Activated T-cell treated with anti-CD3 and anti-CD28 coated beads, Interleukin-2, amount 50 U/mL, for 48 hours (primary cell): ENCODE measurements at regions not wholly inside any gene's neighbourhood (a gene's known extent, or its start where the extent isn't known, plus 50 kb on each side); places are given as distances from the start of the nearest gene placed in this dataset.

Experiments
- DNase-seq, 2 experiments: peaks; one replicate each; pipeline ENCODE4 v3.0.0-alpha.2; 2020

DNA sequence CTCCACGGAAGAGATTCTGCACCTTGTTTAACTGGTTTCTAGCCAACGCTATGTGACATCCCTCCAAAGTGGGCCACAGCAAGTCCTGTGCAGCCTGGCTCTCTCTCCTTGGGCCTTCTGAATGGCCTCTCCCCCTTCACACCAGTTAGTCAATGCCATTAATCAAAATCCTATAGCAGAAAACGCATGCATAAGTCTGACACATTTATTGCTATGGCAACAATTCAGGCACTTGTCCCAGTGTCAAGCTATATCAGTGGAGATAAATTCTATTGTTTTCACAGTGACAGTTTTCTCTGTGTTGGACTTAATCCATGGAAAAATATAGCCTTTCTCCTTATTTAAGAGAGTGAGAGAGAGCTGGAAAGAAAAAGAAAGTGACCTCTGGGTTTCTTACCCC is 87.2 kb upstream of the TOX3 start:
- no peak for DNase-seq

DNA sequence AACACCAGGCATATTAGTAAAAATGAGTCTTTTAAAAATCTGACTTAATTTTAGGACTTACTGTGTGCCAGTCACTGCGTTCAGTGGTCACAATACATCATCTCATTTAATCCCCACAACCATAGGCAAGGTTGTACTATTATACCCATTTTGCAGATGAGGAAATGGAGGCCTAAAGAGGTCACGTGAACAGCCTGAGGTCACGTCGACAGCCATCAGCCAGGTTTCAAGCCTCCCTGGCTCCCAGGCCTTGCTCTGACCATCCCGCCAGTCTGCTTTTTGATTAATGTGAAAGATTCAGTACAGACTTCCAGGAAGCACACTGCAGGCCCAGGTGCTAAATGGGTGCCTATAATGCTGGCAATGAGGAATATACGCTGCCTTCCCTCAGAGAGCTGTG is 86.3 kb upstream of the TOX3 start:
- DNase-seq: no peak

DNA sequence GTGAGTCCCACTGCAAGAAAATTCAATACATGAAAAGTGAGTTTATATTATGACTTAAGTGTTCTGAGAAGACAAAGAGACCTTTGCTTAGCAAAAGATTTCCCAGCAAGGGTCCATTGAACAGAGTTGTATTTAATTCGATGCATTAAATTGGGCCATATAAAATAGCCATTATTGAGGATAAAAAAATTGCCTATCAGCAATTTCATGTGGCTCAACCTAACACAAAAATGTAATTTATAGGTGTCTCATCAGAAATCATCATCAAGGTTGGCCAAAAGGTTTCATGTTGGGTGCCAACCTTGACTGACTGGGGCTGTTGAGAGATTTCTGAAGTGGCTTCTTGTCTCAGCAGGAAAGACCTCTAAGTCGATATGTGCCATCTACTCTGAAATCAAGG is 84.8 kb upstream of the TOX3 start:
- no peak for DNase-seq

DNA sequence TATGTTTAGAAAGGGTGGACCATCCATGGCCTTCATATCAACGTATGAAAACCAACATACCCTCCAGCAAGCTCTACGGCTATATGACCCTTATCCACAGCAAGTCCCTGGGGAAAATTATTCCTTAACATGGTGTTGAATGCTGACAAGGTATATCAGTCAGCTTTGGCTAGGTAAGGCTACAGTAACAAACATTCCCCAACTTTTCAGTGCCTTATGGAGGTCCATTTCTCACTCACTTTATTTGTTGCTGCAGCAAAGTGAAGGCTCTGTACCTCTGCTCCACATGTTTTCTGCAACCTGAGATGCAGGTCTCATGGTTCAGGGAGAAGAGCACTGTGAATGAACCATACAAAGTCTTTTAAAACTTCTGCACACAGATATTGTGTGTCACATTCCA is 83.8 kb upstream of the TOX3 start:
- DNase-seq: no peak

DNA sequence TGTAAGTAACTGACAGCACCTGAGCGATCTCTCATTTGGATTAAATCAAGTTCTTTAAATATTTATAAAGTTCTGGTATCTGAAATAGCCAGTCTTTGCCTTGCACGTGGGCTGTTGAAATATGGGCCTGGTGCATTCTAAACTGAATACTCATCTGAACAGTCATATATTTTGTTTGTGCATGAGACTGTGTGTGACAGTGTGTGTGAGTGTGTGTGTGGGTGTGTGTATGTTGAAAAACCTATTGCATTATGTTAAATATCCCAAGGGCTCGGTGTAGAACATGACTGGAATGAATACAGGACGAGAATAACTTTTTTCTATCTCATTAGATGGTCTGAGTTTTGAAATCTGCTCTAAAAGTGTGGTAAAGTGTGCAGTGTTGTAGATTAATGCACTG is 82.4 kb upstream of the TOX3 start:
- no peak for DNase-seq

DNA sequence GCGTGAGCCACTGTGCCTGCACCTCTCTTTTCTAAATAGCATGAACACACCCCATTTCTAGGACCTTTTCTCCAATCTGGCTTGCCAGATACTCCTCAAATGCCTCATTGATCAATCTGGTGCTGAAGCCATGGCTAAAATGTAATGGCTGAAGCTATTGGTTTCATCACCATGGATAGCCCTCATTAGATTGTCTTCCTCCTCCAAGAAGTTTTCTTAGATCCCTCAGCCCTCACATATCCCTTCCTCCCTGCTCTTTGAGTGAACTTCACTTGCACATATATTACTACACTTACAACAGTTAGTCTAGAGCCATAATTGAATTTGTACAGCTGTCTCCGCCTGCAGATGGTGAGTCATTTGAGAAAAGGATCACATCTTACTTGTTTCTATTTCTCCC is 77.9 kb upstream of the TOX3 start:
- DNase-seq: no peak

DNA sequence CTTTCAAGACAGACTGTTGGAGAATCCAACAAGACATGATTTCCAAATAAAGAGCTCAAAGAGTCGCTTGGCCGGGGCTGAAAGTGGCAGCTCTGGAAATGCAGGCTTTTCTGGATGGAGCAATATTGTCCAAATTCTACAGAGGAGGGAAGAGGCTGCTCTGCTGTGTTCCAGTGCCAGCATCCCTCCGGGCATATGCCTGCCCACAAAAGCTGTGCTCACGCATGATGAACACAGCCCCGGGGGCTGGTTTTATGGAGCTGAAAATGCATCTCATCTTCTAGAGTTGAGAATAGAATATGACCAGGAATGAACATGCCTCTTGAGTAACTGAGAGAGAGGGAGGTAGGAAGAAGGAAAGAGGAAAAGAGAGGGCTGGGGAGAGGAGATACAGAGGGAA is 74.7 kb upstream of the TOX3 start:
- no peak for DNase-seq

DNA sequence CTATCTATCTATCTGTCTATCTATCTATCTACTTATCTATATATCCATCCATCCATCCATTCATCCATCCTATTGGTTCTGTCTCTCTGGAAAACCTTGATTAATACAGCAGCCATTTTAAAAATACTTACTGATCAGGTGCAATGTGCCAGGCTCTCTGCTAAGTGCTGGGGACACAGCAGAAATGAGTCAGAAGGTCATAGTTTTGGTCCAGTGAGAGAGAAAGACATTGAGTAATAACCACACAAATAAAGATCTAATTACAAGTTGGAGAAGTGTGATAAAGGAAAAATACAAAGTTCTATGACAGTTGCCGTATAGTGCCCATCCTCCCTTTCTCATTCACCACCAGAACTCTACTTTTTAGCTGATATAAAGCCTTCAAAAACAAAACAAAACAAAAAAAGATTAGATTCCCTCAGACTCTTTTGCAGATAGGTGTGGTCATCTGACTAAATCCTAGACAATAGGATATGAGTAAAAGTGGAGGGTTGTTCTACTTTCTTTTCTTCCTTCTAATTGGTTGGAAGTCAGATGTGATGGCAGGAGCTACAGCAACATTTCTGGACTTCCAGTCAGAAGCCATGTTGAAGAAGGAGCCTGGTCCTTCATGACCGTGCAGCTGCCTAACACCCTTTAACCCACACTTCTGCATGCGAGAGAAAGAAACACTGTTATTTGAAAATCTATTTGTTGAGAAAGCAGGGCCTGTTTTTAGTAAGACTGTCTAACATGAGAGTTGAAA is 72.0 kb upstream of the TOX3 start:
- no peak for DNase-seq

DNA sequence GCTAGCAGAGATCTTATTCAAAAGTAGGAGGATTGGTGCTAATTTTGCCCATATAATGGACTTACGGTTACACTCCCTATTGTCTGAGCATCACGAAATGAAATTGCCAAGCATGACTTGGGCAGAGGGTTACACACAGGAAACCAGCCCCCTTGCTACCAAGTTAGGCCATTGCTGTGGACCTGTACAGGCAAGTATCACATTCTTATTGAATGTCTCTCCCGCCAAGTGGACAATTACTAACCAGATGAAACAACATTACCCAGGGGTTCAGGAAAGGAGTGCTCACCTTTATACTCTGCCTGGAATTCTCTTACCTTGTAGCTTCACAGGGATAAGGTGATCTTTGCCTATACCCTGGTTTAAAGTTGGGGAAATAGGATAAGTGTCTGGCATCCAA is 70.6 kb upstream of the TOX3 start:
- DNase-seq: no peak

DNA sequence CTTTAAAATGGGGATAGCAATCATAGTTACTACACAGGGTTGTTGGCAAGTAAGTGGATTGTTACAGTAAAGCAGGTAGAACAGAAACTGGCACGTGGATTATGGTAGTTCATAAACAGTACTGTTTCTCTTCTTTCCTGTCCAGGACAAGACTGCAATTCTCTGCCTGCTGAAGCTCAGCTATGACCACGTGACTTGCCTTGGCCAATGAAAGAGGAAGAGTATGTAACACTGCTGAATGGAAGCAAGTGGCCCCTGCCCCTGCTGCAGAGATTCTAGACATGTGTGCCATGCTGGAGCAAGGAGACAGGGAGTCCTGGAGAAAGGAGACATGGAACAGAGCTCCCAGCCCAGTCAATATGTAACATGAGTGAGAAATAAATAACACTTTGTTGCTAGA is 66.6 kb upstream of the TOX3 start:
- no peak for DNase-seq

DNA sequence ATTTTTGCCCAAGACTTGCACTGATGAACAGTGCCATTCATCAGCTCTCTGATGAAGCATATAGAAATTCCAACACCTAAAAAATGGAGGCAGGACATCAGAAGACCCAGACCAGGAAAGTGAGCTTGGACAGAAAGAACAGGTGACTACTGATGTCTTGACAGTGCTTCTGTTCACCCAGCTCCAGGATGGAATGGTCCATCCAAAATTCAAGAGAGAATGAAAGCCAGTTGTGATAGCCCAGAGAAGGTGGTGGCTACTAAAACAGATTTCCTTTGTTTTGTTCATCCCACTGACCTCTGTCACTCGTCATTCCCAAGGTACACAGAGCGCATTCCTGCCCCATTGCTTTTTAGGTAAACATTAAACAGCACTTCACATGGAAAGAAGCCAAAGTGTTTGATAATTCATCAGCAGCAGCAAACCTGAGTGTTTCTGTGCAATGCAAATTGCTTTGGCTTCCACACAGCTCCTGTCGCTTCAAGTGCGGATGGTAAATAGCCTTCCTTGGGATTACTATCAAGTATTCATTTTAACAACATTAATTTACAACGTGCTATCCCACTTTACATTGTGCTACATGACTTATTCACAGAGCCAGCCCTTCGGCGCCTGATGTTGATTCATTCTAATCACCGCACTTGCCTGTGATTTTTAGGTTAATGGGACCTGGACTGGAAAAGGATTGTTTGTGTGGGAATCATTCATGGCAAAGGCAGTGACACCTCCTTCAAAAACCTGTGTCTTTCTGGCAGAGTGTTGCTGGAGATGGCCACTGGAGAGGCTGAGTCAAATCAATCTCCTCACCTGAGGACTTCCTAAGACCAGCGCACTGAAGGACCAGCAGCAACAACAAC is 65.1 kb upstream of the TOX3 start:
- no peak for DNase-seq

DNA sequence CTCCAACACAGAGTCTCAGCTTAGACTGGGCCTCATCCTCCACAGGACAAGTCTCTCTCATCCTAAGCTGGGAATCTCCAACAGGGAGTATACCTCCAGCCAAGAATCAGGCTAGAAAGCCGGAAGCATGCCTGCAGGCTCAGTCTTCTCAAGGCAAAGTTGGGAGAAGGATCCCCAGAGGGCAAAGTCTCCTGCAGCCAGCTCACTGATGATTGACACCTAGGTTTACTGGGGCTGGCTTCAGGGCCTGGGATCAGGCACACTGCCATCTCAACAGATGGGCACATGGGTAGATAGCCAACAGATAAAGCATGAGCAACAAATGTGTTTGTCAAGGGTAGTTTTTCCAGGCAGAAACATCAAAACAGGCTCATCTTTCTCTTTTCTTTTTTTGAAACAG is 56.1 kb upstream of the TOX3 start:
- no peak for DNase-seq

DNA sequence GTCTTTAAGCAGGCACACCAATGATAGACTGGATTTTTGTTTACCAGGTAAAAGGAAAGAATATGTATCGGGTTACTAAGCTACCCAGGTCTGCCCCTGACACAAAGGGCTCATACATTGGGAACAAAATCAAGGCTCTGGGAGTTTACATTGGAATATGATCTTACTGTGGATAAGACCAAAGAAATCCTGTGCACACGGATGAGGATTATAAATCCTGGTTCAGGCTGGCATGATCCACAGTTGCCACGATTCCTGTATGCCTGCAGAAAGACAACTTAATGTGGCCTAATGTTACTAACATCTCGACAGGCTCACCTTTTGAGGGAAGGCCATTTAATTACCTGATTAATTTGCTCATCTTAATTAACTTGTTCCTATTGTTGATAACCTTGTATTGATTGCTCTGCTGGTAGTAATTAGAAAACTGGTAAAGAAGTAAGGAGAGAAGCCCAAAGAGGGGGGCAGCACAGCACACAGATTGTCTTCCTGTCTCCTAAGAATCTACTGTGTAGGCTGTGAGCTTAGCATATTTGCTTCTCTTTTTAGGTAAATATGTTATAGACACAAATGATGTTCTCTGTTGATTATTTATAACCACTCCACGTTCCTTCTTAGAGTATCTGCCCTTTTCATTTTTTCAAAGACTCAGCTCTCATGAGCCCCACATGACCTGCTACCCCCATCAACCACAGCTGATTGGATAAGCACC is 51.0 kb upstream of the TOX3 start:
- DNase-seq: no peak

DNA sequence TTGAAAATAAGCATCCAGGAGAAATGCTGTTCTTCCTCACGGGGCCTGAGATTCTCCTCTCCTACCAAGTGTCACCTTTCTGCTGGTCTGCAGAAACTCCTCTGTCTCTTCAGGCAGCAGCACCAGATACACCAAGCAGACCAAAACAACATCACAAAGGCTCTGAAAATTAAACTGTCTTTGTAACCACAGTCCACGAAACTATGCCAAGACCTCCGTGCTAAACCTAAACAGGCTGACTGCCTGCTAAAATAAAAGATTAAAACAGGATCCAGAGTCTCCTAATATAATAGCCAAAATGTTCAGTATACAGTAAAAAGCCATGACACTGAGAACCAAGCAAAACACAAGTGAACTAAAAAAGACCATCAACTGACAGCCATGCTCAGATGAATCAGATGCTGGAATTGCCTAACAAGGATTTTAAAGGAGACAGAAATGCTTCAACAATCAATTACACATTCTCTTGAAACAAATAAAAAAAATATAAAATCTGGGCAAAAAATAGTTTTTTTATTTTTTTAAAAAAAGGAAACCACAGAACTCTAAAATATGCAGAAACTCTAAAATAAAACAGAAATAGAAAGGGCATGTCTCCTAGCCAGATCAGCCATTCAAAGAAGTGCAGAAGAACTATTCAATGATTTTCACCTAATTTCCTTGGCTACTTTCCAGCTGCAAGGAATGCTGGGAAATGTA is 50.3 kb upstream of the TOX3 start:
- no peak for DNase-seq
